HepG2 (cell line): ENCODE measurements at regions not wholly inside any gene's neighbourhood (a gene's known extent, or its start where the extent isn't known, plus 50 kb on each side); places are given as distances from the start of the nearest gene placed in this dataset.

Experiments
- ATAC-seq: fragments of 200-7000 bp; cut with Tn5 transposase; 3 replicates; pipeline ENCODE4 v1.9.1; 2020; ENCODE audit warnings: mild to moderate bottlenecking, moderate library complexity
- BruUV-seq: library from RNA; stranded (reverse); fragments of 400-500 nt; replicated peaks from 2 replicates; lab custom pipeline; 2021; lab: Mats Ljungman, UMichigan
- CTCF ChIA-PET: fragments of 300-600 bp; formaldehyde crosslinking; extraction: SDS; loops from one replicate; lab custom pipeline; 2021; ENCODE audit warnings: low total read pairs, inconsistent platforms, low intra/inter-chr PET ratio; lab: Yijun Ruan, JAX
- POLR2A ChIA-PET: fragments of 350-600 bp; sonication (Branson Sonifier 250); formaldehyde crosslinking; loops from one replicate; lab custom pipeline; 2020; ENCODE audit warnings: antibody characterized with exemption, inconsistent platforms; lab: Yijun Ruan, JAX
- DNase-seq: peaks from one replicate; pipeline ENCODE4 v3.0.0-alpha.2; 2015; ENCODE audit warnings: low spot score
- FAIRE-seq: peaks from 3 replicates; lab custom pipeline; 2011; peaks lifted over from hg19 to GRCh38; lab: Jason Lieb, UNC
- H2AFZ ChIP-seq: one replicate; pipeline ENCODE4 v1.6.1; 2011; ENCODE audit warnings: low read length, inconsistent platforms
- H3K27ac ChIP-seq: fragments of 300-600 bp; 3 replicates; pipeline ENCODE4 v1.8.0; 2011; ENCODE audit warnings: mixed run types, mild to moderate bottlenecking, mixed read lengths, low read length, inconsistent platforms; ENCODE audit not compliant: insufficient read depth; ENCODE audit errors: extremely low read length
- H3K27me3 ChIP-seq, 2 experiments: fragments of 200-600 bp in 1 of 2; 2 replicates in 1 of 2; 3 replicates in 1 of 2; pipeline versions ENCODE4 v1.6.0 to v1.8.0; 2011; ENCODE audit warnings: low read length in 2 of 2, mild to moderate bottlenecking in 2 of 2, moderate library complexity in 2 of 2, inconsistent platforms in 1 of 2; ENCODE audit not compliant: insufficient read depth in 2 of 2, control insufficient read depth in 1 of 2
- H3K36me3 ChIP-seq, 2 experiments: fragments of 200-600 bp in 1 of 2; replicated peaks in 1 of 2; 2 replicates in 1 of 2; 3 replicates in 1 of 2; pipeline versions ENCODE4 v1.5.1 to v1.8.0; 2011; ENCODE audit warnings: low read length in 2 of 2, inconsistent platforms in 1 of 2; ENCODE audit not compliant: insufficient read depth in 2 of 2, control insufficient read depth in 1 of 2
- H3K4me1 ChIP-seq: 2 replicates; pipeline ENCODE4 v1.5.1; 2012; ENCODE audit warnings: low read length, inconsistent platforms; ENCODE audit not compliant: insufficient read depth
- H3K4me2 ChIP-seq: 2 replicates; pipeline ENCODE4 v1.6.0; 2011; ENCODE audit warnings: low read depth, low read length, inconsistent platforms
- H3K4me3 ChIP-seq, 3 experiments: fragments of 200-600 bp in 1 of 3; sonication (generic), shearing (Covaris generic) in 1 of 3; replicated peaks in 1 of 3; 2 replicates each; pipeline ENCODE4 v1.5.1; 2011 to 2016; ENCODE audit warnings: low read length in 3 of 3, inconsistent platforms in 2 of 3, low read depth in 2 of 3, mild to moderate bottlenecking in 2 of 3, control low read depth in 1 of 3, mixed read lengths in 1 of 3; ENCODE audit not compliant: insufficient read depth in 1 of 3
- H3K79me2 ChIP-seq: one replicate; pipeline ENCODE4 v1.6.1; 2011; ENCODE audit warnings: low read length, inconsistent platforms; ENCODE audit not compliant: insufficient read depth
- H3K9ac ChIP-seq: 2 replicates; pipeline ENCODE4 v1.6.0; 2011; ENCODE audit warnings: mild to moderate bottlenecking, low read depth, low read length, inconsistent platforms; ENCODE audit not compliant: insufficient read depth
- H3K9me3 ChIP-seq: 2 replicates; pipeline ENCODE4 v1.5.1; 2012; ENCODE audit warnings: mild to moderate bottlenecking, low read length
- H4K20me1 ChIP-seq: 2 replicates; pipeline ENCODE4 v1.6.0; 2011; ENCODE audit warnings: inconsistent platforms, mild to moderate bottlenecking, low read length, moderate library complexity; ENCODE audit not compliant: insufficient read depth
- NFIC ChIP-seq: IDR thresholded peaks from 2 replicates; pipeline ENCODE4 v1.6.1; 2012; ENCODE audit warnings: mild to moderate bottlenecking, low read length, inconsistent platforms
- PHF20 ChIP-seq: sonication (generic); formaldehyde crosslinking; IDR thresholded peaks from 2 replicates; pipeline ENCODE4 v1.5.0; 2020; ENCODE audit warnings: mild to moderate bottlenecking, missing genetic modification reagents
- PRMT3 ChIP-seq: sonication (generic); formaldehyde crosslinking; IDR thresholded peaks from 2 replicates; pipeline ENCODE4 v1.8.1; 2022; ENCODE audit warnings: low read depth, mild to moderate bottlenecking, moderate library complexity, missing genetic modification reagents, borderline replicate concordance
- TOPORS ChIP-seq: sonication (generic); formaldehyde crosslinking; IDR thresholded peaks from 2 replicates; pipeline ENCODE4 v1.8.0; 2023; ENCODE audit warnings: mild to moderate bottlenecking, missing genetic modification reagents
- ZNF30 ChIP-seq: sonication (generic); formaldehyde crosslinking; IDR thresholded peaks from 2 replicates; pipeline ENCODE4 v1.5.0; 2020; ENCODE audit warnings: mild to moderate bottlenecking, missing genetic modification reagents
- ZNF547 ChIP-seq: sonication (generic); formaldehyde crosslinking; IDR thresholded peaks from 2 replicates; pipeline ENCODE4 v1.5.1; 2020; ENCODE audit warnings: mild to moderate bottlenecking, missing genetic modification reagents
- WGBS: methylation state at CpG from one replicate; pipeline ENCODE4 v1.1.6; 2017; ENCODE audit warnings: low lambda C conversion rate; 5-methylcytosine and 5-hydroxymethylcytosine counted together
- in situ Hi-C: cut with HindIII; loops from 2 replicates; pipeline ENCODE4 v1.10.0; 2017; ENCODE audit warnings: low pct_unique_long_range_greater_than_20kb; ENCODE audit not compliant: extremely low pct_ligation_motif_present
- intact Hi-C: fragments of 100-400 bp; cut with micrococcal nuclease; formaldehyde crosslinking; loops from one replicate; pipeline ENCODE4 v1.10.0; 2022; ENCODE audit not compliant: unreplicated experiment
- TF ChIP-seq, protein P1 (sequence below): sonication (generic); formaldehyde crosslinking; IDR thresholded peaks from 2 replicates; pipeline ENCODE4 v1.8.0; 2022; ENCODE audit warnings: mild to moderate bottlenecking, missing genetic modification reagents
- TF ChIP-seq, protein P2 (sequence below): sonication (generic); formaldehyde crosslinking; conservative IDR thresholded peaks from 2 replicates; pipeline ENCODE4 v1.4.0; 2020; ENCODE audit warnings: missing genetic modification reagents
- TF ChIP-seq, protein P3 (sequence below): sonication (generic); formaldehyde crosslinking; IDR thresholded peaks from 2 replicates; pipeline ENCODE4 v1.8.0; 2022; ENCODE audit warnings: low read depth, missing genetic modification reagents
- TF ChIP-seq, protein P4 (sequence below): sonication (generic); formaldehyde crosslinking; IDR thresholded peaks from 2 replicates; pipeline ENCODE4 v1.4.0; 2020; ENCODE audit warnings: mild to moderate bottlenecking, missing genetic modification reagents
- TF ChIP-seq, protein P5 (sequence below): sonication (generic); formaldehyde crosslinking; IDR thresholded peaks from 2 replicates; pipeline ENCODE4 v1.5.0; 2020; ENCODE audit warnings: missing genetic modification reagents, mild to moderate bottlenecking, borderline replicate concordance
- TF ChIP-seq, protein P6 (sequence below), 2 experiments: sonication (generic) in 1 of 2; formaldehyde crosslinking in 1 of 2; IDR thresholded peaks; 2 replicates each; pipeline versions ENCODE4 v1.4.0 to v1.6.1; 2018 to 2020; ENCODE audit warnings: missing genetic modification reagents in 2 of 2, borderline replicate concordance in 1 of 2, low read depth in 1 of 2, mild to moderate bottlenecking in 1 of 2, missing biosample characterization in 1 of 2

DNA sequence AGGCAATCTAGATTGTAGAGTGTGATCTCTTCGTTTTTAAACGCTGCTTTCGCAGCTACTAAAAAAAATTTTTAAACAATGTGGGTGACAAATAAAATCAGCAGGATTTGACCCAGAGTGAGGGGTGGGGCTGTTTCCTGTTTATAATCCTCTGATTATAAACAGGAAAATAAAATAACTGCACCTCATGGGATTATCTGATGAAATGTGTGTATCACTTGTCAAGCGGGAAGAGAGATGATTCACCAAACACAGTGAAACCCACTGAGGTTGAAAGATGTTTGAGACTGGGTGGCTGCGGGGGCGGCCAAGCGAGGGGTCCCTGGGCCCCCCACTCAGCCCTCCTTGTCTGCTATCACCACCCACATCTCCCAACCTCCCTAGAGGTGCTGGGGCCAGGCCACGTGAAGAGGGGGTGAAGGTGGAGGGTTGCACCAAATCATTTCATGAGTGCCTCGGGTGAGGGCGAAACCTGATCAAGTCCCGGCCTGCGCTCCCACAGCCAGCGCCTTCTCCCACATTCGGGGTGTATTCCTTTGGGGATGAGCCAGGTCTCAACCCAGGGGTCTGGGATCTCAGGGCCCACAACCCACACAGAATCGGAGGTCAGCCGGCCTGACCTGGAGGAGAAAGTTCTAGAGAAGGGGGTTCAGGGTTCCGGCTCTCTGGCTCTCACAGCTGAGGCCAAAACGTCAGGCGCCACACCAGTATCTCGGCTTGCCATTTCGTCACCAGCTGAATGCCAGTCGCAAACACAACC lies 212.5 kb downstream of the BMP7 start (continued):
- TF ChIP-seq, protein P1, sequence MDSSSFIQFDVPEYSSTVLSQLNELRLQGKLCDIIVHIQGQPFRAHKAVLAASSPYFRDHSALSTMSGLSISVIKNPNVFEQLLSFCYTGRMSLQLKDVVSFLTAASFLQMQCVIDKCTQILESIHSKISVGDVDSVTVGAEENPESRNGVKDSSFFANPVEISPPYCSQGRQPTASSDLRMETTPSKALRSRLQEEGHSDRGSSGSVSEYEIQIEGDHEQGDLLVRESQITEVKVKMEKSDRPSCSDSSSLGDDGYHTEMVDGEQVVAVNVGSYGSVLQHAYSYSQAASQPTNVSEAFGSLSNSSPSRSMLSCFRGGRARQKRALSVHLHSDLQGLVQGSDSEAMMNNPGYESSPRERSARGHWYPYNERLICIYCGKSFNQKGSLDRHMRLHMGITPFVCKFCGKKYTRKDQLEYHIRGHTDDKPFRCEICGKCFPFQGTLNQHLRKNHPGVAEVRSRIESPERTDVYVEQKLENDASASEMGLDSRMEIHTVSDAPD: no peak
- TF ChIP-seq, protein P2, sequence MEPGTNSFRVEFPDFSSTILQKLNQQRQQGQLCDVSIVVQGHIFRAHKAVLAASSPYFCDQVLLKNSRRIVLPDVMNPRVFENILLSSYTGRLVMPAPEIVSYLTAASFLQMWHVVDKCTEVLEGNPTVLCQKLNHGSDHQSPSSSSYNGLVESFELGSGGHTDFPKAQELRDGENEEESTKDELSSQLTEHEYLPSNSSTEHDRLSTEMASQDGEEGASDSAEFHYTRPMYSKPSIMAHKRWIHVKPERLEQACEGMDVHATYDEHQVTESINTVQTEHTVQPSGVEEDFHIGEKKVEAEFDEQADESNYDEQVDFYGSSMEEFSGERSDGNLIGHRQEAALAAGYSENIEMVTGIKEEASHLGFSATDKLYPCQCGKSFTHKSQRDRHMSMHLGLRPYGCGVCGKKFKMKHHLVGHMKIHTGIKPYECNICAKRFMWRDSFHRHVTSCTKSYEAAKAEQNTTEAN (CRISPR knock-in tag): no peak
- no peak for TF ChIP-seq ZNF547 (CRISPR knock-in tag)

DNA sequence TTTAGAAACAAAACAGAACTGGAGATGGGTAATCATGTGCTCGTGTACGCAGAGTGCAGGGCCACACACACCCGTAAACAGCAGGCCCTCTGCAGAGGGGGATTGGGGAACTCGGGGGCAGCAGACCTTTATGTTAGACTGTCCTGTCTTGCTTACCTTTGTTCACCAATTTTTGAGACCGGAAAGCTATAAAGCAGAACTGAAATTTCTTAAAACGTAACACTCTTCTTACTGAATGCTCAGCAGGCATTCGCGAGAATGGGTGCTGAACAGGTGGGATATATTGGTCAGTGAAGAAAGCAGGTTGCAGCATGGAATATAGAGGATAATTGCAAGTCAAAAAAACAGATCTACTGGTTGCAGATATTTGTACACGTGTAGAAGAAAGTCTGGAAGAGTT lies 211.1 kb downstream of the BMP7 start:
- TF ChIP-seq, protein P3, sequence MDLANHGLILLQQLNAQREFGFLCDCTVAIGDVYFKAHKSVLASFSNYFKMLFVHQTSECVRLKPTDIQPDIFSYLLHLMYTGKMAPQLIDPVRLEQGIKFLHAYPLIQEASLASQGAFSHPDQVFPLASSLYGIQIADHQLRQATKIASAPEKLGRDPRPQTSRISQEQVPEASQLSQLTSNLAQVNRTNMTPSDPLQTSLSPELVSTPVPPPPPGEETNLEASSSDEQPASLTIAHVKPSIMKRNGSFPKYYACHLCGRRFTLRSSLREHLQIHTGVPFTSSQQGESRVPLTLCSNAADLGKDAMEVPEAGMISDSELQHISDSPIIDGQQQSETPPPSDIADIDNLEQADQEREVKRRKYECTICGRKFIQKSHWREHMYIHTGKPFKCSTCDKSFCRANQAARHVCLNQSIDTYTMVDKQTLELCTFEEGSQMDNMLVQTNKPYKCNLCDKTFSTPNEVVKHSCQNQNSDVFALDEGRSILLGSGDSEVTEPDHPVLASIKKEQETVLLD (CRISPR knock-in tag): no peak
- TF ChIP-seq, protein P4, sequence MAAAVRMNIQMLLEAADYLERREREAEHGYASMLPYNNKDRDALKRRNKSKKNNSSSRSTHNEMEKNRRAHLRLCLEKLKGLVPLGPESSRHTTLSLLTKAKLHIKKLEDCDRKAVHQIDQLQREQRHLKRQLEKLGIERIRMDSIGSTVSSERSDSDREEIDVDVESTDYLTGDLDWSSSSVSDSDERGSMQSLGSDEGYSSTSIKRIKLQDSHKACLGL (CRISPR knock-in tag): no peak
- TF ChIP-seq ZNF30 (CRISPR knock-in tag) (no peak), PHF20 (CRISPR knock-in tag) (no peak), NFIC (no peak), PRMT3 (CRISPR knock-in tag) (no peak), TOPORS (CRISPR knock-in tag) (no peak)
- TF ChIP-seq, protein P5, sequence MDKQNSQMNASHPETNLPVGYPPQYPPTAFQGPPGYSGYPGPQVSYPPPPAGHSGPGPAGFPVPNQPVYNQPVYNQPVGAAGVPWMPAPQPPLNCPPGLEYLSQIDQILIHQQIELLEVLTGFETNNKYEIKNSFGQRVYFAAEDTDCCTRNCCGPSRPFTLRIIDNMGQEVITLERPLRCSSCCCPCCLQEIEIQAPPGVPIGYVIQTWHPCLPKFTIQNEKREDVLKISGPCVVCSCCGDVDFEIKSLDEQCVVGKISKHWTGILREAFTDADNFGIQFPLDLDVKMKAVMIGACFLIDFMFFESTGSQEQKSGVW (CRISPR knock-in tag): no peak
- TF ChIP-seq, protein P6, sequence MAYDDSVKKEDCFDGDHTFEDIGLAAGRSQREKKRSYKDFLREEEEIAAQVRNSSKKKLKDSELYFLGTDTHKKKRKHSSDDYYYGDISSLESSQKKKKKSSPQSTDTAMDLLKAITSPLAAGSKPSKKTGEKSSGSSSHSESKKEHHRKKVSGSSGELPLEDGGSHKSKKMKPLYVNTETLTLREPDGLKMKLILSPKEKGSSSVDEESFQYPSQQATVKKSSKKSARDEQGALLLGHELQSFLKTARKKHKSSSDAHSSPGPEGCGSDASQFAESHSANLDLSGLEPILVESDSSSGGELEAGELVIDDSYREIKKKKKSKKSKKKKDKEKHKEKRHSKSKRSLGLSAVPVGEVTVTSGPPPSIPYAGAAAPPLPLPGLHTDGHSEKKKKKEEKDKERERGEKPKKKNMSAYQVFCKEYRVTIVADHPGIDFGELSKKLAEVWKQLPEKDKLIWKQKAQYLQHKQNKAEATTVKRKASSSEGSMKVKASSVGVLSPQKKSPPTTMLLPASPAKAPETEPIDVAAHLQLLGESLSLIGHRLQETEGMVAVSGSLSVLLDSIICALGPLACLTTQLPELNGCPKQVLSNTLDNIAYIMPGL (CRISPR knock-in tag; IDR thresholded peaks at IDR 0.05; ENCODE audit: borderline replicate concordance in 1 of 2, low read depth in 1 of 2): no peak
- ChIA-PET POLR2A (no interaction called here), CTCF (no interaction called here)
- no peak overlapping the region for H3K27ac ChIP-seq
- H3K27me3 ChIP-seq: peaks cover 0 to 14% of the 10 kb centered on the region in 2 experiments; a peak in 2 of 5 replicates
- H4K20me1 ChIP-seq: no peaks in the 10 kb centered on the region
- no TSS peak for BruUV-seq
- no peaks in the 10 kb centered on the region for H3K79me2 ChIP-seq
- no peaks in the 10 kb centered on the region for H3K9me3 ChIP-seq
- H3K4me1 ChIP-seq: peaks cover 11% of the 10 kb centered on the region
- H3K4me3 ChIP-seq: no peak overlapping the region
- H3K9ac ChIP-seq: no peak overlapping the region
- H2AFZ ChIP-seq: no peak overlapping the region
- in situ Hi-C loops: no loop called here
- no peaks in the 10 kb centered on the region for H3K36me3 ChIP-seq
- intact Hi-C loops: no loop called here
- WGBS: 40% methylated on average over 9 of the region's 9 CpGs
- no peak overlapping the region for H3K4me2 ChIP-seq
- no peak for DNase-seq
- ATAC-seq: no peak
- FAIRE-seq: no peak
